Adrenal gland (tissue), 5 donors: ENCODE measurements at regions not wholly inside any gene's neighbourhood (a gene's known extent, or its start where the extent isn't known, plus 50 kb on each side); places are given as distances from the start of the nearest gene placed in this dataset.

ENCODE experiments used
- POLR2A ChIP-seq, 2 donors: fragments of 450-650 bp; IDR thresholded peaks; one replicate each; pipeline ENCODE4 v1.6.1; 2017; ENCODE audit warnings: antibody characterized with exemption in 2 of 2, mild to moderate bottlenecking in 2 of 2, moderate library complexity in 1 of 2
- TF ChIP-seq, protein P1 (sequence below), 6 experiments: fragments of 450-650 bp in 4 of 6; fragments of 200-600 bp in 2 of 6; sonication (generic) in 1 of 6; IDR thresholded peaks; 1 replicate in 5 of 6; 2 replicates in 1 of 6; pipeline versions ENCODE4 v1.5.1 to v1.8.0; 2016 to 2021; ENCODE audit warnings: antibody characterized with exemption in 6 of 6, mild to moderate bottlenecking in 2 of 6, moderate library complexity in 1 of 6
- donor health status: DM: no; HTN: no; CAD: no.

DNA sequence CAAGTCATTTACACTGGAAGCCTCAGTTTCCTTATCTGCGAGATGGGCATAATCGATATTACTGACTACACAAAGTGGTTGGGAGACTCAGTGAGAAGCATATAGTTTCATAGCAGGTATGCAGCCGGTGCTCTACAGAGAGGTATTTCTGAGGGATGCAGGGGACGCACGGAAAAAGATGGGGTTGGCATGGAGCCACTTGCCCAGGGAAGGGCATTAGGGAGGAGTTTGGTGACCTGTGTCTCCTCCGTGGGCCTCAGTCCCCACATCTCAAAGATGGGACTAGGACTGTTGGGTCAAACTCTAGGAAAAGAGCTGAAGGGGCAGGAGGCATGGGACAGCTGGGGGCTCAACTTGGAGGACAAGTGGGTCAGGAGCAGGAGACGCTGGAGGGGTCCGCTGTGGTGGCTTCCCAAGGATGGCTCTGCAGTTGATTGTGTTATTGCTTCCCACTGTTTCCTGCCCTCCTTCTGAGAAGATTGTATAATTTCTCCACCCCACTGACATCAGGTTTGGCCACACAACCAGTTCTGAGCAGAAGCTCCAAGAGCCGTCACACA is 158.6 kb upstream of the ALDH1B1 start:
- TF ChIP-seq POLR2A (IDR thresholded peaks at IDR 0.05) = no peak
- TF ChIP-seq, protein P1, sequence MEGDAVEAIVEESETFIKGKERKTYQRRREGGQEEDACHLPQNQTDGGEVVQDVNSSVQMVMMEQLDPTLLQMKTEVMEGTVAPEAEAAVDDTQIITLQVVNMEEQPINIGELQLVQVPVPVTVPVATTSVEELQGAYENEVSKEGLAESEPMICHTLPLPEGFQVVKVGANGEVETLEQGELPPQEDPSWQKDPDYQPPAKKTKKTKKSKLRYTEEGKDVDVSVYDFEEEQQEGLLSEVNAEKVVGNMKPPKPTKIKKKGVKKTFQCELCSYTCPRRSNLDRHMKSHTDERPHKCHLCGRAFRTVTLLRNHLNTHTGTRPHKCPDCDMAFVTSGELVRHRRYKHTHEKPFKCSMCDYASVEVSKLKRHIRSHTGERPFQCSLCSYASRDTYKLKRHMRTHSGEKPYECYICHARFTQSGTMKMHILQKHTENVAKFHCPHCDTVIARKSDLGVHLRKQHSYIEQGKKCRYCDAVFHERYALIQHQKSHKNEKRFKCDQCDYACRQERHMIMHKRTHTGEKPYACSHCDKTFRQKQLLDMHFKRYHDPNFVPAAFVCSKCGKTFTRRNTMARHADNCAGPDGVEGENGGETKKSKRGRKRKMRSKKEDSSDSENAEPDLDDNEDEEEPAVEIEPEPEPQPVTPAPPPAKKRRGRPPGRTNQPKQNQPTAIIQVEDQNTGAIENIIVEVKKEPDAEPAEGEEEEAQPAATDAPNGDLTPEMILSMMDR (IDR thresholded peaks at IDR 0.05) = no peak
